ENCODE measurements at regions not wholly inside any gene's neighbourhood (a gene's known extent, or its start where the extent isn't known, plus 50 kb on each side); places are given as distances from the start of the nearest gene placed in this dataset.
"Not testable (repeated sequence)": the region's sequence is repeated elsewhere in the genome, so short reads cannot be mapped to it uniquely, and the experiment has no call there.

- no peak for DNase-seq
Measured at GRCh38 chr5:109630093-109630492, 59.6 kb upstream of the MAN2A1 start.

DNA sequence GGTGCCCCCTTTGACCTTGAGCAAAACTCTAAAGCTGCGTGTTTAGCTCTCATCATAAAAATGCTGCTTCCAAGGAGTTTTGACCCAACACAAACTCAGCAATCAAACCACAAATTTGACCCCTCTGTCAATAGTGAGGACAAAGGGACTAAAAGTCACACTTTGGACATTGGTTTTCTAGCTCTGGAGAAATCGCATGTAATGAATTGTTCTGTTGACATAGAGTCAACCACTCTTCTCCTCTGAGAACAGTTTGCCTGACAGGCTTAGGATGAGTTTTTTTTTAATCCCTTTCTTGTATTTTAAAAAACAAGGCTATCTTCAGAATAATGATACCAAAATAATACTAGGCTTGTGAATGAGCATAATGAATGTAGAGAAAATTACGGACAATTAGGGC lies 61.1 kb upstream of the MAN2A1 start:
- DNase-seq: no peak

DNA sequence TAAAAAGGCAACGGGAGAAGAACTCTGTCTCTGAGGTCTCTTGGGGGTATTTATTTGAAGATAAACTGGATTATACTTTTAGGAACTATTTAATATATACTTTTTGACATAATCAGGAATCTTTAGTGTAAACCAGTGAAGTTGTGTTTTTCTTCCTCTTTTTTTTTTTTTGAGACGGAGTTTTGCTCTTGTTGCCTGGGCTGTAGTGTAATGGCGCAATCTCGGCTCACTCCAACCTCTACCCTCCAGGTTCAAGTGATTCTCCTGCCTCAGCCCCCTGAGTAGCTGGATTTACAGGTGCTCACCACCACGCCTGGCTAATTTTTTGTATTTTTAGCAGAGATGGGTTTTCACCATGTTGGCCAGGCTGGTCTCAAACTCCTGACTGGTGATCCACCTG lies 68.5 kb upstream of the MAN2A1 start:
- not testable (repeated sequence) for DNase-seq

DNA sequence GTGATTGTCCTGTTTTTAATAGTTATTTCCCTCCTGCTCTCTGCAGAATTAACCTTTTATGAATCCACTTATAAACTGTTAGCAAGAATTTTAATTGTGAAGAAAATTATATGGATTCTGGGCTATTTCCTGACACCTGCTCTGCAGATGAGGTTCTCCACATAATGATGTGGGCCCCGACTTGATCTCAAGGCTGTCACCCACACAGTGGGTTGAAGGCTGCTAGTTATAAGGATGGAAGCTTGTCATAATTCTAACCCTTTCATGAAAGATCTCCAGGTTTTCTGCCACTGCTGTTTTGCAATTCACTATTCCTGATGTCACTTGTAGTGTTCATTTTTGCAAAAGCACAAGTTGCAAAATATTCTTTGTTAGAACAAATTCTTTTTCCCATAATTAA lies 69.1 kb upstream of the MAN2A1 start:
- DNase-seq: no peak

DNA sequence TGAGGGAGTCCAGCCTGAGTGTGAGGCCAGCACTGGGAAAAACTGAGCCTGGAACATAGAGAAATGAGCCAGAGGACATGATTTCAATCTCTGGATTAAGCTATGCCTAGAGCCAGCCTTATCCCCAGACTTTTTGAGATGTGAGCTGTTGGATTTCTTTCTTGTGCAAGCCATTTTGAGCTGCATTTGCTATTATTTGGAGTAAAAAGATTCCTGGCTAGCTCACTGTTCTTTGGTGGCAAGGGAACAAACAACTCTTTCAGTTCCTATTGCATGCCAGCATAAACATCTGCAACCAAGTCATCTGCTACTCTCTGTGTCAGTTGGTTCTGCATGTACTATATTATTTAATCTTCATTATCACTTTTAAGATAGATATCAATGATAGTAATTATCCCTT lies 70.1 kb upstream of the MAN2A1 start:
- DNase-seq: no peak

DNA sequence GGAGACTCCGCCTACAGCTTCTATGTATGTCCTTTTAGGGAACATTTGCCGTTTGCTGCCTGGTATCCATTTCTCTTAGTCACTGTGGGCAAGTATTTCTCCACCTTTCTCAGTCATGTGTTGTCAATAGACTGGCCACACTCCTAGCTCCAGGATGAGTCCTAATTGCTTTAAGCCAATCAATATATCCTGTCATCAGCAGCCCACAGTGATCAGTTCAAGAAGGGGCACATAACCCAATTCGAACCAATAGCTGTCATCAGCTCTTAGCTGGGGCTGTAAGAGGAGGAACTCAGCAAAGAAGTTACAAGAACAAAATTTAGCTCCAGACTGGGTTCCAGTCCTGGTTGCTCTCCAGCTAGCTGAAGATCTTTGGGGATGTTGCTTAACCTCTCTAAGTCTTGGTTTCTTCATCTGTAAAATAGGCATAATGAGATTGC lies 70.7 kb upstream of the MAN2A1 start:
- DNase-seq: no peak

- no peak for DNase-seq
Measured at GRCh38 chr5:109614981-109615380, 74.7 kb upstream of the MAN2A1 start.

GRCh38 chr5:109614301-109614700 lies 75.4 kb upstream of the MAN2A1 start:
- no peak for DNase-seq

DNA sequence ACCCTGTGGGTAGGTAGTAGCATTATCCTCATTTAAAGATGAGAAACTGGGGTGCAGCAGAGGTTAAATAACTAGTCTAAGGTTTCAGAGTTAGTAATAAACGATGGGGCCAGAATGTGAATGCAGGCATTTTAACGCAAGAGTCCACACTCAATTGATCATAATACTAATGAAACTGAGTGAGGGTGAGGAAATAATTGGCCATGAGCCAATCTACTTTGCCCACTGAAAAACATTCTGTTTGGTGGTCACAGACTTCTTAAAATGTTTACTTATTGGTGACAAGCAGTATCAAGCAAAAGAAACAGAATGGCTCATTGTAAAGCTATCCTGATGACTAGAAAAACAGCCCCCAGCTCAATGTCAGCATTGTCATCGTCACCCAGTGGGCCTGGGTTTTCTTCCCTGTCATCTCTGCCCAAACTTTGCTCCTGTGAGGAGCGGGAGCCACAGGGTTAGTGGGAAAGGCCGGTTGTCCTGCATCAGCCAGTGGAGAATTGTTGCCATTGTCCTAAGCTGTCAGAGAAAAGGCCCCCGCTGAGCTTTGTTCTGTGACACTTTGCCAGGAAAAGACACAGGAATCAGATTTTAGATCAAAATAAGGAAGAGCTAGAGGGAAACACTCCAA lies 77.3 kb upstream of the MAN2A1 start:
- DNase-seq: no peak

DNA sequence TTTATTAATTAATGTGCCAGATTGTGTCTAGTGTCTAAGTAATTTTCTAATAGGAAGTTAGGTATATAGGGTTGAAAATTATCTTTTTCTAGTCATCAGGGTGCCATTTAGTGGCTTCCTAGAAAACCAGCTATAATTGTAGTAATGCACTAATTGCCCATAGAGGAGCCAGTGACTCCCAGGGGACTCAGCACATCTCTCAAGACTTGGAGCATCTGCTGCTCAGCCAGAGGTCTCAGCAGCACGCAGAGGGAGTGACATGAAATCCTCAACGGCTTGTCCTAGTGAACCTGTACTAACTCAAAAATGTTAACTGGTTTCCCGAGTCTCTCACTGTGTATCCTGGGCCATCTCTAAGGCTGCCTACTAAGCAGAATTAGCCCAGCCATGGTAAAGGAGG lies 78.2 kb upstream of the MAN2A1 start:
- DNase-seq: no peak

DNA sequence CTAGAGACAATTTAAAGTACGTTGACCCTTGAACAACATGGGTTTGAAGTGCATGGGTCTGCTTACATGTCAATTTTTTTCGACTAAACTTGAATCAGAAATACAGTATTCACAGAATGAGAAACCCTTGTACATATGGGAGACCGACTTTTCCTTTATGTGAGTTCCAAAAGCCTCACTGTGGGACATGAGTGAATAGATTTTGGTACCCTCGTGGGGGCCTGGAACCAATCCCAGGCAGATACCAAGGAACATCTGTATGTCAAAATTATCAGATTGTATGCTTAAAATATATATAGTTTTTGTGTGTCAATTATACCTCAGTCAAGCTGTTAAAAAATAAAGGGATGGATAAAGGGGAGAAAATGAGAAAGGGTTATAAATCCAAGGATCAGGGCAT lies 78.7 kb upstream of the MAN2A1 start:
- no peak for DNase-seq

DNA sequence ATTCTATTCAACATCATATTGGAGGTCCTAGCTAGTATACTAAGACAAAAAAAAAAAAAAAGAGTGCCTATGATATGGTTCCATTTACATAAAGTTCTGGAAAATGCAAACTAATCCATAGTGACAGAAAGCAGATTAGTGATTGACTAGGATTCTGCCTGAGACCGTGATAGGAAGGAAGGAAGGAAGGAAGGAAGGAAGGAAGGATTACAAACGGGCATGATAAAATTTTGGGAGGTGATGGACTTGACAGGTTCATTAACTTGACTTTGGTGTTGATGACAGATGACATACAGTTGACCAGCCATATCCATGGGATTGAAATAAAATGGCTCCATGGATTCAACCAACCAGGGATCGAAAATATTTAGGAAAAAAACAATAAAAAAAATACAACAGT lies 79.1 kb upstream of the MAN2A1 start:
- DNase-seq: no peak

DNA sequence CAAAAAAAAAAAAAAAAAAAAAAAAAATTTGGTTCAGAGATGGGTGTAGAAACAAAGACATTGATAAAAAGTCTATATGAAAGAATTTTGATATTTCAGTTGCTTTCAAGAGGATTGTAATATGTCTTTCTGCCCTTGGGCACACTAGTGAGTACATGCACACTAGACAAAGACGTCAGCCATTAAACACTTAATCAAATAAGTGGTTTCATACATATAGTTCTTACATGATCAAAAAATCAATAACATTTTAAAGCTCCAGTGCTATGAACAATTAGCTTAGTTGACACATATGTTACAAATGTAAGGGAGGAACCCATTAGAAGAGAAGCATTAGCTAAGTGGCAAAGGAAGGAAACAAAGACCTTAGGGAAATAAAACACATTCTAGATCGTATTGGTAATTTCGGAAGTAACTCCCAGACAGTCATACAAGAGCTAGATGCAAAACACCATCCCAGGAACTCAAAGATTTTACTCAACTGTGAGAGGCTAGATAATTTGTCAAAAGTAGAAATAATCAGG lies 84.5 kb upstream of the MAN2A1 start:
- DNase-seq: no peak

DNA sequence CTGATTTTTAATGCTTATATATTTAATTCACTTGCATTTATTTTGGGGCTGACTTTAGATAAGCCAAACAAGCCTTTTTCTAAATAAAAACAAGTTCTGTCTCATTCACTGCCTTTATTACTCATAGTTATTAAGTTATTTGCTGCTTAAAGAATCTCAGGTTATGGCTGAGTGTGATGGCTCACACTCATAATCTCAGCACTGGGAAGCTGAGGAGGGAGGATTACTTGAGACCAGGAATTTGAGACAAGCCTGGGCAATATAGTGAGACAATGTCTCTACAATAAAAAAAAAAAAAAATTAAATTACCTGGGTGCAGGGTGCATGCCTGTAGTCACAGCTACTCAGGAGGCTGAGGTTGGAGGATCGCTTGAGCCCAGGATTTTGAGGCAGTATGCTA lies 85.0 kb upstream of the MAN2A1 start:
- DNase-seq: no peak

DNA sequence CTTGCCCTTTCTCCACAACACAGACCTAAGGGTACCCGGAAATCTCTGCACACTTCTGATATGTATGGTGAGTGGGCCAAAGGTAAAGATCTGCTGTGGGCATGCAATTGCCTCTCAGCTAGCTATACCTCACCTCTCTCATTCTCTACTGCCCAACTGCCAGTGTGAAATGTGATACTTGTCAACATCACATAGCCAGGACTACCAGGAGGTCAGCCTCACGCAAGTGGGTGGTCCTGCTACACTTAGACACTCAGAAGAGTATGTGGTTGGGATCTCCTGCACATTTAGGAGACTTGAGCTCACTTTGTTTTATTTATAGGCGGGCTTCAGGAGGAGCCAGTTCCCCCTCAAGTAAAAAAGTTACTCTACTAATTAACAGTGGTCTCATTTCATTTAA lies 88.0 kb upstream of the MAN2A1 start:
- no peak for DNase-seq

GRCh38 chr5:109597893-109598292 lies 91.8 kb upstream of the MAN2A1 start:
- DNase-seq: no peak

DNA sequence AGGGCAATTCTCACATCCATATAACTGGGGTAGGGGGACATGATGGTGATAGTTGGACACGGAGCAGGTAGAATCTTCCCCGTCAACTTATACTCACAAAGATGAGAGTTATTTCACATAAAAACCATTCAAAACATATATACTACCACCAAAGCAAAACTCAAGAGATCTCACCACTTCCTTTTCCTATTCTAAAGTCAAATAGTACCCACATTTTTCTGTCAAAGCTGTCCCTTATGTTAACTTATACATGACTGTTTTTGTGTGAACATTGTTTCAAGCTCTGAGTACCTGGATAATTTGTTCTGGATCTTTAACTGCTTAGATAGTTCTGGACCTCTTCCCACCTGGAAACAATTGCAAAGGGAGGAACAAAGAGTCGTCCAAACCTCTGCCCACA lies 95.5 kb upstream of the MAN2A1 start:
- no peak for DNase-seq

DNA sequence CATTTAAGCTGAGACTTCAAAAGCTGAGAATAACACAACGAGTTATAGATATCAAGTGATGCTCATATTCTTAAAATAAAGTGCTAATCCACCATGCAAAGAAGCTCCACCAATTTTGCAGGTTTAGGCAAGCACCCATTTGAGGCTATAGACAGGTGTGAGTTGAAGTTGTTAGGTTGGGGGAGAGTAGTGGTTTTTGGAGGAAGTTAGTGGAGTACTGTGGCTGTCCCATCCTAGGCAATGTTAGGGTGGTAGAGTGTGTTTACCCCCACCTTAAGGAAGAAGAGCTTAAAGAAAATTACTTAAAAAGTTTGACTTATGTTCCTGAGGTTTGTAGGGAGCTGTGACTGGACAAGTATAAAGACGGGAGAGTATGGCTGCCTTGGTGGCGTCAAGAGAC lies 98.9 kb upstream of the MAN2A1 start:
- no peak for DNase-seq

GRCh38 chr5:109589986-109590385 lies 99.7 kb upstream of the MAN2A1 start:
- DNase-seq: peak; percentile 9

DNA sequence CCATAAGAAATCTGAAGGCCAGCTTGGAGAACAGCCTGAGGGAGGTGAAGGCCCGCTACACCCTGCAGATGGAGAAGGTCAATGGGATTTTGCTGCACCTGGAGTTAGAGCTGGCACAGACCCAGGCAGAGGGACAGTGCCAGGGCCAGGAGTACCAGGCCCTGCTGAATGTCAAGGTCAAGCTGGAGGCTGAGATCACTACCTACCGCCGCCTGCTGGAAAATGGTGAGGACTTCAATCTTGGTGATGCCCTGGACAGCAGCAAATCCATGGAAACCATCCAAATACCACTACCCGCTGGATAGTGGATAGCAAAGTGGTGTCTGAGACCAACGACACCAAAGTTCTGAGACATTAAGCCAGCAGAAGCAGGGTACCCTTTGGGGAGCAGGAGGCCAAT lies 100.5 kb upstream of the MAN2A1 start:
- peak; percentile 4 for DNase-seq

GRCh38 chr5:109588281-109589035 lies 101.3 kb upstream of the MAN2A1 start:
- DNase-seq: no peak

DNA sequence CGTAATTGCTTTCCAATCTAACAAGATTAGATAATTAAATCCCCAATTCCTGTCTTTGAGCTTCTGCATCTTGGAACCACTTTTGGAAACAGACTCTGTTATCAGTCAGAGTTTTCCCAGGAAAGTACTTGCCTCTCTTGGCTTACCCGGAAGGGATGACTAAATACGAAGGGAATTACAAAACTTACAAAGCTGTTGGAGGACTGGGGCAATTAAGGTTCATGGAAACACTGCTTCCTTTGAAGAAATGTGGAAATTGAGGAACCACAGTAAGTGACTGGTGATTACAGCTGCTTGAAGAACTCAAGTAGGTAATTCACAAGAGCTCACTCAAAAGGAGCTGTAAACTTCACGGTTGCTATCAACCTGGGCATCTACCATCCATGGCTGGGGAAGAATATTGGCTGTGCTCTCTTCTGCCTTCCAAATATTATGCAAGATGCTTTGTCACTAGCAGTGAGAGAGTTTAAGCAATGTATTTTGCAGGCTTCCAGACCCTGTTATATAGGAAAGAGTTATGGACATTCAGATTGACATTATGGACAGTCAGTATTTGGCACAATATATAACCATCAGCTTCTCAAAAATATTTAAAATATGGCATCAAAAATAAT lies 104.6 kb upstream of the MAN2A1 start:
- no peak for DNase-seq

DNA sequence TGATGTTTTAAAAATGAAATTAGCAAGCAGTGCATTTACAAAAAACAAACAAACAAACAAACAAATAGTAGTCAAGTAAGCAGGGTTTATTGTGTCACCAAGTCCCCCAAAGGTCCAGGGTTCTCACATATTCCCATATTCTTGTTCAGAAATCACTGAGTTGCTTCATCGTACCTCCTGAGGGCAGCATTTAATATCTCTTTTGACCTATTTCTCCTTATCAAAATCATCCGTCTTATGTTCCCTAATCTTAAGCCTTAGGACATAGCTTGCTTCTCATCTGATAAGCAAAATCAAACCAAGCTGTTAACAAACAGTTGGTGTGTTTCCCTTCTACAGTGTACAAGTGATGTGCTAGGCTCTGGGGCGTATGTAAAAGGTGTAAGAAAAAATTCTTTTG lies 109.5 kb upstream of the MAN2A1 start:
- no peak for DNase-seq

GRCh38 chr5:109575506-109575905 lies 114.2 kb upstream of the MAN2A1 start:
- no peak for DNase-seq

All from RPMI8226 (cell line).